ENCODE measurements at regions not wholly inside any gene's neighbourhood (a gene's known extent, or its start where the extent isn't known, plus 50 kb on each side); places are given as distances from the start of the nearest gene placed in this dataset.

GRCh38 chr2:217652761-217653639 is 349.8 kb downstream of the TNS1 start:
- no peak for DNase-seq

DNA sequence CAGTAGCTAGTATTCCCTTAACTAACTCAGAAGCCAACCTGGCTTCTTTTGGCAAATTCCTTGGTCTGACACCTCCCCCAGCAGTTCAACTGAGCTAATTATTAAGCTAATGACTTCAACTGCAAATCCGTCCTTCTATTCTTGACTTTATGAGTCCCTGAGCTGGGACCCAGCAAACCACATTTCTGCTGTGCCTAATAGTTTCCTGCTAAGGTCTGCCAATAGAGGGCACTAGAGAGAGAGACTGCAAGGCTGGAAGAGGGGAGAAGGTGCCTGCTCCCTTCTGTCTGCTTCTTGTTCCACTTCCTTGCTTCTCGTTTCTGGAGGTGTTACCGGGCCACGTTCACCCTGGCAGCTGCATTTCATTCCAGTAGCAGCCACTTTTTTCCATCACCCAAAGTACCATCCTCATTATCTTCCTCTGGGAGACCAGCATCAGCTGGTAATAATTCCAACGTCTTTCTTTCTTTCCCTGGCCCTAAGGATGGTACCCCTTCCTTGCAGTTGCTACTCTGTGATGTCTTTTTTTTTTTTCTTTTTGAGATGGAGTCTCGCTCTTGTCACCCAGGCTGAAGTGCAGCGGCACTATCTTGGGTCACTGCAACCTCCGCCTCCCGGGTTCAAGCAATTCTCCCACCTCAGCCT is 352.0 kb downstream of the TNS1 start:
- no peak for DNase-seq

GRCh38 chr2:217650229-217650628 is 352.6 kb downstream of the TNS1 start:
- DNase-seq = no peak

DNA sequence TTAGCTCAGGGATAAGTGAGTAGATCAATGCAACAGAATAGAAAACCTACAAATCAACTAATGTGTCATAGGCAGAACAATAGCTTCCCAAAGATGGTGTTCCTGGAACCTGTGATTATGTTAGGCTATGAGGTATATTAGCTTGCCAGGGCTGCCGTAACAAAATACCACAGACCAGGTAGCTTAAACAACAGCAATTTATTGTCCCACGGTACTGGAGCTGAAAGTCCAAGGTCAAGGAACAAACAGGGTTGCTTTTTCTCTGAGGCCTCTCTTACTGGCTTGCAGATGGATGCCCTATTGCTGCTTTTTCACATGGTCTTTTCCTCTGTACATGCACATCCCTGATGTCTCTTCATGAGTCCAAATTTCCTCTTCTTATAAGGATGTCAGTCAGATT is 354.9 kb downstream of the TNS1 start:
- DNase-seq = no peak

DNA sequence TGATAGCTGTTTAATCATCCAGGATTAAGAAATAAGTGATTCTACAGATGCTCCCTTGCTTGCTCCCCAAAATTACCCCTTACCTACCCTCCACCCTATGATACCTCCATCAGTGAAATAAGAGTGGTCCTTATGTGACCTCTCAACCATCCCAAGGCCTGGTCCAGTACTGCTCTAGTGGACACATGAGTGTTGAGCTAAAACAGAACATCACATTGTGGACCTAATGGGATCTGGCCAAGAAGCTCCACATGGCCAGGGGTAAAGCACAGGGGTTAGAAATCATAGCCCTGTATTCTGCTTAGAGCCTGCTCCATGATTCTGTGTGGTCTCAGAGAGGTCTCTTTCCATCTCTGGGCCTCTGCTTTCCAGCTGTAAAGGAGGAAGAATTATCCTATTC is 355.6 kb downstream of the TNS1 start:
- DNase-seq = no peak

- no peak for DNase-seq
Measured at GRCh38 chr2:217645896-217646295, 356.9 kb downstream of the TNS1 start.

GRCh38 chr2:217643789-217644301 is 358.9 kb downstream of the TNS1 start:
- DNase-seq = no peak

GRCh38 chr2:217642944-217643343 is 359.9 kb downstream of the TNS1 start:
- DNase-seq = no peak

GRCh38 chr2:217641960-217642359 is 360.8 kb downstream of the TNS1 start:
- DNase-seq = no peak

GRCh38 chr2:217639481-217639880 is 363.3 kb downstream of the TNS1 start:
- DNase-seq = no peak

- DNase-seq = no peak
Measured at GRCh38 chr2:217638533-217638932, 364.3 kb downstream of the TNS1 start.

GRCh38 chr2:217638031-217638430 is 364.8 kb downstream of the TNS1 start:
- no peak for DNase-seq

DNA sequence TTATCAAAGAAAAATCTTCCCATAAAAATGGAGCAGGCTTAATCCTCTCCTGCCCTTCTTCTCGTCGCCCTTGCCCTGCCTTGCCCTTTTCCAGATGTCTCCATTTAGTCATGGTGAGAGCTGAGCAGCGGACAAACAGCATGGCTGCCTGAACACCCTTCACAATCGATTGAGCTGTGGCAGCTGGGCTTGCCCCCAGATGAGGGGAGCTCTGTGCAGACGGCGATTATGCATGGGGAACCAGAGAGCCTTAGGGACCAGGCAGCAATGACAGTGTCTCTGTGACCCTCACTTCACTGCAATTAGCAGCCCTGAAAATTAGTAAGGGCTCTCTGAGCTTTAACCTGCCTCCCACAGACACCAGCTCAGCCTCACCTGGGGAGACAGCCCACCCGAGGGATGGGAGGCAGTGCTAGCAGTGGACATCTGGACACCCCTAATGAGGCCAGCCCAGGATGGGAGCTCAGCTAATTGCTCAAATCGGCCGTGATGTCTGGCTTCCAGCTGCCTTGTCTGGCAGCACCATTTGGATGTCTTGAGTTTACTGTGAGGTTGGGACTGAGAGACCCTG is 365.7 kb downstream of the TNS1 start:
- no peak for DNase-seq

- DNase-seq = no peak
Measured at GRCh38 chr2:217636578-217636977, 366.2 kb downstream of the TNS1 start.

GRCh38 chr2:217634871-217635270 is 367.9 kb downstream of the TNS1 start:
- no peak for DNase-seq

- no peak for DNase-seq
Measured at GRCh38 chr2:217632043-217632442, 370.8 kb downstream of the TNS1 start.

DNA sequence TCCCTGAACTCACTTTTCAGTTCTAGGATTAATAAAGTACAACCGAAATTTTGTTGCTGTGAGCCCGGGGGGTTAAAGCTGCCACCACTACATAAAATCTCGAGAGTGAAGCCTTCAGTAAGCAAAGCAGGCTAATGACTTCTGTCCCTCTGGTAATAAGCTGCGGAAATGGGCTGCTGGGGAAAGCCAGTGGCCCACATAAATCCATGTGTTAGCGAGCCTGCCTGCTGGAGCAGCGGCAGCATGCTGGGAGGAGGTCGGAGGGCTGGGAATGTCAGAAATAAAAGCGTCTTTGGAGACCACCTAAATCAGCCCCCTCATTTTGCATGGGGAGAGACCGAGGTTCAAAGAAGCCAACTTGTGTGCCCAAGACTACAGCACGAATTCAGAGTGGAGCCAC is 371.7 kb downstream of the TNS1 start:
- no peak for DNase-seq

- DNase-seq = no peak
Measured at GRCh38 chr2:217629347-217629746, 373.4 kb downstream of the TNS1 start.

DNA sequence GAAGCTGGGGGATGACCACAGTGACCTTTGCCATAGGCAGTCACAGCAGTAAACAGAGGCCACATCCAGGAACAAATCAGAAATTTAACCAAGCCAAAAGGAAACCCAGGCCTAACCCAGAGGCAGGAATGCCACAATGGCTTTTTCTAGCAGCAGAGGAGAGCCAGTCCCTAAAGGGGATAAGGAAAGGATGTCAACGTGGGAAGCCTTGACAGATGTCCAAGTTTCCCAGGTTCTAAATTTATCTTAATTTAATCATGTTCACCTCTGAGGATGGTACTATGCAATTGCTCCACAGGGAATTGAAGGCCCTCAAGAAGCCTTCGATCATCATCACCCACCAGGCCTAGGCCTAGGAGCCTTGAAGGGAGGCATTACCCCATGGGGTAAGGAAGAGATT is 374.7 kb downstream of the TNS1 start:
- DNase-seq = no peak

- no peak for DNase-seq
Measured at GRCh38 chr2:217626926-217627325, 375.9 kb downstream of the TNS1 start.

- DNase-seq = no peak
Measured at GRCh38 chr2:217625557-217626169, 377.1 kb downstream of the TNS1 start.

DNA sequence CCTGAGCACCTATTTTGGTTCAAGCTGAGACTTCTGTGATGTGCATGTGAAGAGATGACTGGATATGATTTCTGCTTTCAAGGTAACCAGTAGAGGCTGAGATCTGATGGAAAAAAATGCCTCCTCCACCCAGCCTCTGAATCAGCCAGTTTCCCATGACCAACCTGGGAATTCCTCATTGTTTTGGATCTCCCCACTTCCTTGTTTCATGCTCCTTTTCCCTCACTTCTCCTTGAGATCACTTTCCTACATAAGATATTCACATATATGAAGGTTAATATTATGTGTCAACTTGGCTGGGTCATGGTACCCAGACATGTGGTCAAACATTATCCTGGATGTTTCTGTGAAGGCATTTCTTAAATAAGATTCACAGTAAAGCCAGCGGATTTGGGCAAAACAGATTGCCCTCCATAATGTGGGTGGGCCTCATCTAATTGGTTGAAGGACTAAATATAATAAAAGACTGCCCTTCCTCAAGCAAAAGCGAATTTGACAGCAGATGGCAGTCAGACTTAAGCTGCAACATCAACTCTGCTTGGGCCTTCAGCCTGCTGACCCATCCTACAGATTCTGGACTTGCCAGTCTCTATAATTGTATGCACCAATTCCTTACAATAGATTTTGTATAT is 379.4 kb downstream of the TNS1 start:
- DNase-seq = no peak

Data from central memory CD4-positive, alpha-beta T cell (primary cell).